ENCODE measurements at regions not wholly inside any gene's neighbourhood (a gene's known extent, or its start where the extent isn't known, plus 50 kb on each side); places are given as distances from the start of the nearest gene placed in this dataset.

DNA sequence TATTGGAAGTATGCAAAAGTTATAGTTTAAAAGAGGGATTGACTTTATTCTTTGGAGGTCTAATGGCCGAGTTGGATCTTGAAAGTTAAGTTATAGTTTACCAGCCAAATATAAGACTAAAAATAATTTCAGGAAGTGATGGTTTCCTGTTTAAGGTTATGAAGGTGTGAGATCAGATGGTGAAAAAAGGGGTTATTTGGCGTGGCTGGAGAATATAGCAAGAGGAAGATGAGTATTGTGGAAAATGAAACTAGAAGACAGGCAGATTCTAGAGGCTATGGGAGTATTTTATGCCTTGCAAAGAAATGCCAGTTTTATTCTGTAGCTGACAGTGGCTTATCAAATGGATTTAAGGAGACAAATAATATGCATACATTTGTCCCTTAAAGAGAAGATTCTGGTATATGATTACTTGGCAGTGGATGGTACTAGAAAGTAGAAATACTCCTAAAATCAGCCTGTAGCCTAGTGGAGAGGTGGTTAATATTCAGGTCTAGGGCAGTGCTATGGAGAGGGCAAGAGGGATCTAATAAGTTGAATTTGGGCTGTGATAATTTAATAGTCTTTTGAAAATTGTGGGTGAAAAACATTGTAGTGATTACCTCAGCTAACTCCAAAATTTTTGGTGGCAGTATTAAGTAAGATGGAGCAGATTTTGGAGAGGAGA, 1091.8 kb upstream of the ATXN7L3B start (continued):
- TF ChIP-seq, protein P1, sequence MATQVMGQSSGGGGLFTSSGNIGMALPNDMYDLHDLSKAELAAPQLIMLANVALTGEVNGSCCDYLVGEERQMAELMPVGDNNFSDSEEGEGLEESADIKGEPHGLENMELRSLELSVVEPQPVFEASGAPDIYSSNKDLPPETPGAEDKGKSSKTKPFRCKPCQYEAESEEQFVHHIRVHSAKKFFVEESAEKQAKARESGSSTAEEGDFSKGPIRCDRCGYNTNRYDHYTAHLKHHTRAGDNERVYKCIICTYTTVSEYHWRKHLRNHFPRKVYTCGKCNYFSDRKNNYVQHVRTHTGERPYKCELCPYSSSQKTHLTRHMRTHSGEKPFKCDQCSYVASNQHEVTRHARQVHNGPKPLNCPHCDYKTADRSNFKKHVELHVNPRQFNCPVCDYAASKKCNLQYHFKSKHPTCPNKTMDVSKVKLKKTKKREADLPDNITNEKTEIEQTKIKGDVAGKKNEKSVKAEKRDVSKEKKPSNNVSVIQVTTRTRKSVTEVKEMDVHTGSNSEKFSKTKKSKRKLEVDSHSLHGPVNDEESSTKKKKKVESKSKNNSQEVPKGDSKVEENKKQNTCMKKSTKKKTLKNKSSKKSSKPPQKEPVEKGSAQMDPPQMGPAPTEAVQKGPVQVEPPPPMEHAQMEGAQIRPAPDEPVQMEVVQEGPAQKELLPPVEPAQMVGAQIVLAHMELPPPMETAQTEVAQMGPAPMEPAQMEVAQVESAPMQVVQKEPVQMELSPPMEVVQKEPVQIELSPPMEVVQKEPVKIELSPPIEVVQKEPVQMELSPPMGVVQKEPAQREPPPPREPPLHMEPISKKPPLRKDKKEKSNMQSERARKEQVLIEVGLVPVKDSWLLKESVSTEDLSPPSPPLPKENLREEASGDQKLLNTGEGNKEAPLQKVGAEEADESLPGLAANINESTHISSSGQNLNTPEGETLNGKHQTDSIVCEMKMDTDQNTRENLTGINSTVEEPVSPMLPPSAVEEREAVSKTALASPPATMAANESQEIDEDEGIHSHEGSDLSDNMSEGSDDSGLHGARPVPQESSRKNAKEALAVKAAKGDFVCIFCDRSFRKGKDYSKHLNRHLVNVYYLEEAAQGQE (IDR thresholded peaks at IDR 0.05) = no peak

DNA sequence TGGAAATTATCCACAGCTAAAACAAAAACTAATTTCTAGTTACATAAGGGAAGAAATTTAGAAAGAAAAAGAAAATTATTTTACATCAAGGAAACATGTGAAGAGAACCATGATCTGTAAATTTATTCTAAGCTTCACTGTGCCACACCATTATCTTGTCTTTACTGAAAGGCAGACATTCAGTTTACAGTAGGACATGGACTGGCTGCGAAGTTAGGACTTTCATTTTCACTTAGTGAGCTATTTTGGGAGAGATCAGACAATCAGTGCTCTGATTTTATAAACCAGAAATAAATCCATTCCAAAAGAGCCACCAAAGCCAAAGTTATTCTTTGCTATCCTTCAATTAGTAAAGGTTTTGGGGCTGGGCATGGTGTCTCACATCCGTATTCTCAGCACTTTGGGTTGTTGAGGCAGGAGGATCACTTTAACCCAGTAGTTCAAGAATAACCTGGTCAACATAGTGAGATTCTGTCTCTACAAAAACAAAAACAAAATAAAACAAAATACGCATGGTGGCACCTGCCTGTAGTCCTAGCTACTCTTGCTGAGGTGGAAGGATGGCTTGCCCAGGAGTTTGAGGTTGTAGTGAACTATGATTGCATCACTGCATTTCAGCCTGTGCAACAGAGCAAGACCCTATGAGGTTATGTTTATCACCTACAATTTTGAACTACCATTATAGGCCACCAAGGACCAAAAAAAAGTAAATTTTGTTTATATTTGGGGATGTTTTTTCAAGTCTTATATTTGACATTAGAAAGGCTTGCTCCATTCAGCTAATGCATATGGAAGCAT, 1084.8 kb upstream of the ATXN7L3B start:
- H3K27ac ChIP-seq (ENCODE audit: low read depth in 1 of 2, low read length in 2 of 2) = no peak overlapping the region
- no peaks in the 10 kb centered on the region for H3K4me1 ChIP-seq (ENCODE audit: control insufficient read depth in 4 of 4, insufficient read depth in 4 of 4, low read length in 3 of 4)
- TF ChIP-seq RAD21 (IDR thresholded peaks at IDR 0.05) (no peak), HNF4G (IDR thresholded peaks at IDR 0.05) (no peak), EGR1 (IDR thresholded peaks at IDR 0.05; ENCODE audit: low read depth in 2 of 2) (no peak), YY1 (IDR thresholded peaks at IDR 0.05) (no peak), SP1 (IDR thresholded peaks at IDR 0.05) (no peak), NR2F2 (IDR thresholded peaks at IDR 0.05) (no peak), FOXA2 (IDR thresholded peaks at IDR 0.05) (no peak)
- TF ChIP-seq, protein P2, sequence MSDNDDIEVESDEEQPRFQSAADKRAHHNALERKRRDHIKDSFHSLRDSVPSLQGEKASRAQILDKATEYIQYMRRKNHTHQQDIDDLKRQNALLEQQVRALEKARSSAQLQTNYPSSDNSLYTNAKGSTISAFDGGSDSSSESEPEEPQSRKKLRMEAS (IDR thresholded peaks at IDR 0.05) = no peak
- no peaks in the 10 kb centered on the region for H3K9me3 ChIP-seq (ENCODE audit: control insufficient read depth in 4 of 4, low read length in 3 of 4)
- H3K36me3 ChIP-seq (ENCODE audit: control insufficient read depth in 4 of 4, insufficient read depth in 3 of 4, low read depth in 1 of 4, low read length in 3 of 4) = no peaks in the 10 kb centered on the region
- 68% methylated on average over 3 of the region's 3 CpGs for WGBS
- no peak overlapping the region for H3K4me3 ChIP-seq (ENCODE audit: low read depth in 1 of 3, low read length in 3 of 3)
- no peaks in the 10 kb centered on the region for H3K27me3 ChIP-seq (ENCODE audit: control insufficient read depth in 4 of 4, insufficient read depth in 4 of 4, low read length in 3 of 4)
- DNase-seq (ENCODE audit: low spot score) = no peak
- H3K9ac ChIP-seq (ENCODE audit: low read depth in 1 of 2, low read length in 2 of 2) = no peak overlapping the region

DNA sequence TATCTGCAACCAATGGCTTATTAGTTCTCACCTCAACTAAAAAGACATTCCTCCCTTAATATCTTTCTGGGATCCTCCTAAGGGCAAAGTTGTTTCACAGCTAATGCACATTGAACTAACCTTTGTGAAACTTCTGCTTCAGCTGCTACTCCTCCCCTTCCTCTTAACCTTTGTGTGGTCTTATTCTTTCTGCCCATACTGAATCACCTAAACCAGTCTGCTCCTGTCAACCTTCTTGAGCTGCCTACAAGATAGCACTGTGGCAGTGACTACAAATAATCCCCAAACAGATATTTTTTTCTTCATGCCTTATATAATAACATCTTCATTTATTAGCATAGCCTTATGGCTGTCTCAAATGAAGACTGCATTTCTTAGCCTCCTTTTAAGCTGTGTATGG, 1077.4 kb upstream of the ATXN7L3B start:
- Histone ChIP-seq H3K9ac (ENCODE audit: low read depth in 1 of 2, low read length in 2 of 2) (no peak overlapping the region), H3K36me3 (ENCODE audit: control insufficient read depth in 4 of 4, insufficient read depth in 3 of 4, low read depth in 1 of 4, low read length in 3 of 4) (no peaks in the 10 kb centered on the region), H3K4me3 (ENCODE audit: low read depth in 1 of 3, low read length in 3 of 3) (no peak overlapping the region), H3K4me1 (ENCODE audit: control insufficient read depth in 4 of 4, insufficient read depth in 4 of 4, low read length in 3 of 4) (no peaks in the 10 kb centered on the region), H3K27ac (ENCODE audit: low read depth in 1 of 2, low read length in 2 of 2) (no peak overlapping the region), H3K9me3 (ENCODE audit: control insufficient read depth in 4 of 4, low read length in 3 of 4) (no peaks in the 10 kb centered on the region), H3K27me3 (ENCODE audit: control insufficient read depth in 4 of 4, insufficient read depth in 4 of 4, low read length in 3 of 4) (no peaks in the 10 kb centered on the region)
- no peak for DNase-seq (ENCODE audit: low spot score)
- no peak for TF ChIP-seq NR2F2 (IDR thresholded peaks at IDR 0.05)
- no peak for TF ChIP-seq EGR1 (IDR thresholded peaks at IDR 0.05; ENCODE audit: low read depth in 2 of 2)
- TF ChIP-seq HNF4G (IDR thresholded peaks at IDR 0.05) = no peak
- TF ChIP-seq, protein P1 (IDR thresholded peaks at IDR 0.05) = no peak
- TF ChIP-seq RAD21 (IDR thresholded peaks at IDR 0.05) = no peak
- no peak for TF ChIP-seq RXRA (IDR thresholded peaks at IDR 0.05)
- TF ChIP-seq FOXA1 (IDR thresholded peaks at IDR 0.05) = no peak
